ENCODE measurements at regions not wholly inside any gene's neighbourhood (a gene's known extent, or its start where the extent isn't known, plus 50 kb on each side); places are given as distances from the start of the nearest gene placed in this dataset.

DNA sequence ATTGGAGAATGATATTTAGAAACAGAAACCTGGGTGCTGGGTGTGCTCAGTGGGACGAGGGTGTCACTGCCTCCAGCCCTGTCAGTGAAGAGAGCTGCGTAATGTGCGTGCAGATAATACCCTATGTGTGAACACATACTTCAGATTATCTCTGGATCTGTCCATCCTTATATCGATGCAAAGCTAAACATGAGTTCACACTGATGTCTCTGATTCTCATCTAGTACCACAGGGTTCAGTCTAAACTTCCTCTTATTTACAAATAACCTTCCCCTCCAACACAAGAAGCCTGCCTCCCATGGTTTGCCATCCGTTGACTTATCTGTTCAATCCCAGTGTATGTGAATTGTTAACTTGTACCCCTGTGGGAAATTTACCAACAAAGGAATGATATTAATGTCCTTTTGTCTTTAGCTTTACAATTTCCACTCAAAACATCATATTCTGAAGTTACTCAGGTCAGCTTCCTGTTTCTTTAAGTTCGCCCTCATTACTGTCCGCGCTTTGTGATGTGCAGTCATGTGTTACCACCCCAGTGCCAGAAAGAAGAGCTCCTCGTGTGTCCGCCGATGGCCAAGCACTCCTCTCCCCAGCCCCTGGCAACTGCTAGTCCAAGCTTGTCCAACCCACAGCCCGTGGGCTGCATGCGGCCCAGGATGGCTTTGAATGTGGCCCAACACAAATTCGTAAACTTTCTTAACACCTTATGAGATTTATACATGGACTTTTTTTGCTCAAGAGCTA, 108.2 kb downstream of the RTP5 start:
- H3K79me2 ChIP-seq (ENCODE audit: insufficient read depth, low read length), result no peaks in the 10 kb centered on the region
- no peaks in the 10 kb centered on the region for H3K27me3 ChIP-seq (ENCODE audit: low read length)
- no peaks in the 10 kb centered on the region for H3F3A ChIP-seq (ENCODE audit: insufficient read depth)
- H3K4me2 ChIP-seq (ENCODE audit: low read depth, low read length, poor library complexity, severe bottlenecking), result peak overlapping the region; percentile 27
- H4K20me1 ChIP-seq (ENCODE audit: low read depth, low read length), result no peaks in the 10 kb centered on the region
- H3K9me3 ChIP-seq (ENCODE audit: insufficient read depth, low read length), result no peaks in the 10 kb centered on the region
- no peak overlapping the region for H3K27ac ChIP-seq (ENCODE audit: low read depth, low read length)
- no peaks in the 10 kb centered on the region; the same call in 1 of the 2 replicates for H3K36me3 ChIP-seq (ENCODE audit: low read length)
- H3K9ac ChIP-seq (ENCODE audit: low read length), result no peak overlapping the region
- no peak overlapping the region for H3K4me3 ChIP-seq (ENCODE audit: insufficient read depth, low read length, poor library complexity, severe bottlenecking)
- H3K9me2 ChIP-seq (replicated peaks; ENCODE audit: insufficient read depth, low read length), result no peaks in the 10 kb centered on the region
- no peak overlapping the region for H2AFZ ChIP-seq (ENCODE audit: low read depth, low read length, severe bottlenecking)
- TF ChIP-seq, protein P1, sequence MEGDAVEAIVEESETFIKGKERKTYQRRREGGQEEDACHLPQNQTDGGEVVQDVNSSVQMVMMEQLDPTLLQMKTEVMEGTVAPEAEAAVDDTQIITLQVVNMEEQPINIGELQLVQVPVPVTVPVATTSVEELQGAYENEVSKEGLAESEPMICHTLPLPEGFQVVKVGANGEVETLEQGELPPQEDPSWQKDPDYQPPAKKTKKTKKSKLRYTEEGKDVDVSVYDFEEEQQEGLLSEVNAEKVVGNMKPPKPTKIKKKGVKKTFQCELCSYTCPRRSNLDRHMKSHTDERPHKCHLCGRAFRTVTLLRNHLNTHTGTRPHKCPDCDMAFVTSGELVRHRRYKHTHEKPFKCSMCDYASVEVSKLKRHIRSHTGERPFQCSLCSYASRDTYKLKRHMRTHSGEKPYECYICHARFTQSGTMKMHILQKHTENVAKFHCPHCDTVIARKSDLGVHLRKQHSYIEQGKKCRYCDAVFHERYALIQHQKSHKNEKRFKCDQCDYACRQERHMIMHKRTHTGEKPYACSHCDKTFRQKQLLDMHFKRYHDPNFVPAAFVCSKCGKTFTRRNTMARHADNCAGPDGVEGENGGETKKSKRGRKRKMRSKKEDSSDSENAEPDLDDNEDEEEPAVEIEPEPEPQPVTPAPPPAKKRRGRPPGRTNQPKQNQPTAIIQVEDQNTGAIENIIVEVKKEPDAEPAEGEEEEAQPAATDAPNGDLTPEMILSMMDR (IDR thresholded peaks at IDR 0.05; ENCODE audit: insufficient read depth, low read length, poor library complexity, severe bottlenecking), result no peak
- no peak for TF ChIP-seq EZH2phosphoT487 (conservative IDR thresholded peaks at IDR 0.05; ENCODE audit: low read length)

DNA sequence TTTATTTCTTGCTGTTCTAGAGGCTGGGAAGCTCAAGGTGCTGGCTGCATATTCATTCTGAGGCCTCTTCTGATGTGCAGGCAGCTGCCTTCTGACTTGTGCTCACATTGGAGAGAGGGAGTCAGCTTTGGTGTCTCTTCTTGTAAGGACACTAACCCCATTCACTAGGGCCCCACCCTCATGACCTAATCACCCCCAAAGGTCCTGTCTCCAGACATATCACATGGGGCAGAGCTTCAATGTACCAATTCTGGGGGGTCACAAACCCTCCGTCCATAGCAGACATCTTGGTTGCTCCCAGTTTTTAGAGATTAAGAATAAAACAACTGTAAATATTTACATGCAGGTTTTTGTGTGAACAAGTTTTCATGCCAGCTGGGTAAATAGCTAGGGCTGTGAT, 109.1 kb downstream of the RTP5 start:
- H3K4me2 ChIP-seq (ENCODE audit: low read depth, low read length, poor library complexity, severe bottlenecking), result no peak overlapping the region
- no peaks in the 10 kb centered on the region for H4K20me1 ChIP-seq (ENCODE audit: low read depth, low read length)
- no peaks in the 10 kb centered on the region for H3K9me2 ChIP-seq (replicated peaks; ENCODE audit: insufficient read depth, low read length)
- no peaks in the 10 kb centered on the region for H3K79me2 ChIP-seq (ENCODE audit: insufficient read depth, low read length)
- no peak overlapping the region for H3K27ac ChIP-seq (ENCODE audit: low read depth, low read length)
- no peak overlapping the region for H3K4me3 ChIP-seq (ENCODE audit: insufficient read depth, low read length, poor library complexity, severe bottlenecking)
- H3F3A ChIP-seq (ENCODE audit: insufficient read depth), result no peaks in the 10 kb centered on the region
- no peaks in the 10 kb centered on the region for H3K27me3 ChIP-seq (ENCODE audit: low read length)
- H2AFZ ChIP-seq (ENCODE audit: low read depth, low read length, severe bottlenecking), result no peak overlapping the region
- no peak for TF ChIP-seq EZH2phosphoT487 (conservative IDR thresholded peaks at IDR 0.05; ENCODE audit: low read length)
- TF ChIP-seq, protein P1 (IDR thresholded peaks at IDR 0.05; ENCODE audit: insufficient read depth, low read length, poor library complexity, severe bottlenecking), result no peak
- no peak overlapping the region for H3K9ac ChIP-seq (ENCODE audit: low read length)
- H3K36me3 ChIP-seq (ENCODE audit: low read length), result no peaks in the 10 kb centered on the region
- H3K9me3 ChIP-seq (ENCODE audit: insufficient read depth, low read length), result no peaks in the 10 kb centered on the region

DNA sequence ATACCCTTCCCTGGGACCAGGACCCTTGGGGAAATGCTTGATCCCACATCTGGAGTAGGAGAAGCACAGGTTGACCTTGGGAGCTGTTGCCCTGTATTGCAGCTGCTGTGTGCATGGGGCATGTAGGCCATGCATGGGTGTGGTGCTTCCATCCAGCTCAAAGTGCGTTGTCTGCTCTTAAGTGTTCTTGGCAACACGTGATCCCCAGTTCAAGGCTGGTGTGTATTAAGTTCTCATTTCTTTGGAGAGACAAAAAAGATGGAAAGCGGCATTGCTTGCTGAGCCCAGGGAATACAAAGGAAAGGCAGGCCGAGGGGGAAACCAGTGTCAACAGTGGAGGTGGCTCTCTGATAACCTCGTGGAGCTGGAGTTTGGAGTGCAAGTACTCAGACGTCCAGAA, 110.7 kb downstream of the RTP5 start:
- no peak overlapping the region for H3K4me2 ChIP-seq (ENCODE audit: low read depth, low read length, poor library complexity, severe bottlenecking)
- no peak overlapping the region for H3K9ac ChIP-seq (ENCODE audit: low read length)
- no peaks in the 10 kb centered on the region for H3K9me2 ChIP-seq (replicated peaks; ENCODE audit: insufficient read depth, low read length)
- no peak overlapping the region for H2AFZ ChIP-seq (ENCODE audit: low read depth, low read length, severe bottlenecking)
- TF ChIP-seq, protein P1 (IDR thresholded peaks at IDR 0.05; ENCODE audit: insufficient read depth, low read length, poor library complexity, severe bottlenecking), result no peak
- TF ChIP-seq EZH2phosphoT487 (conservative IDR thresholded peaks at IDR 0.05; ENCODE audit: low read length), result no peak
- H3K9me3 ChIP-seq (ENCODE audit: insufficient read depth, low read length), result no peaks in the 10 kb centered on the region
- H4K20me1 ChIP-seq (ENCODE audit: low read depth, low read length), result no peaks in the 10 kb centered on the region
- no peaks in the 10 kb centered on the region for H3K79me2 ChIP-seq (ENCODE audit: insufficient read depth, low read length)
- no peak overlapping the region for H3K4me3 ChIP-seq (ENCODE audit: insufficient read depth, low read length, poor library complexity, severe bottlenecking)
- H3K36me3 ChIP-seq (ENCODE audit: low read length), result no peaks in the 10 kb centered on the region
- no peaks in the 10 kb centered on the region for H3K27me3 ChIP-seq (ENCODE audit: low read length)
- H3F3A ChIP-seq (ENCODE audit: insufficient read depth), result no peaks in the 10 kb centered on the region
- H3K27ac ChIP-seq (ENCODE audit: low read depth, low read length), result no peak overlapping the region

All from SU-DHL-6 (cell line).